Body of pancreas (tissue), 4 donors: ENCODE measurements at regions not wholly inside any gene's neighbourhood (a gene's known extent, or its start where the extent isn't known, plus 50 kb on each side); places are given as distances from the start of the nearest gene placed in this dataset.

Experiments used
- POLR2A ChIP-seq, 3 donors: fragments of 450-650 bp; IDR thresholded peaks; one replicate each; pipeline ENCODE4 v1.6.1; 2016; ENCODE audit warnings: antibody characterized with exemption in 3 of 3, mild to moderate bottlenecking in 2 of 3
- TF ChIP-seq, protein P1 (sequence below), 7 experiments: fragments of 450-650 bp in 4 of 7; fragments of 200-600 bp in 3 of 7; sonication (generic) in 3 of 7; IDR thresholded peaks; one replicate each; pipeline ENCODE4 v1.5.1; 2016 to 2019; ENCODE audit warnings: antibody characterized with exemption in 7 of 7

DNA sequence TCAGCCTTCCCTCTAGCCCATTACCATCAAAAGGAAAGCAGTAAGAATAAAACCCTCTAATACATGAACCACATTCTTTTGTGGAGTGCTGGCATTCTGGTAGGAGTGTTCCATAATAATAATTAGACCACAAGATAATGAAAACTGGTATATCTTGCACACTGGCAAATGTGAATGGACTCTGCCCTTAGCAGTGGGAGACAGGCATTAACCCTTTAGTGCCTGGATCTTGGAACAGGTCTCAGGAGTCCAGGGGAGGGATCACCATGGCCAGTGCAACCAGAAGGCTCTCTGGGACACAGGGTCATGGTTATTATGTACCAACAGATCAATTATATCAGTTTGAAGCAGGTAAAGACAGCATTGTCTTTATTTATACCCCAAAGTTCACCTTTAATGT lies 387.5 kb upstream of the TMPO start:
- TF ChIP-seq, protein P1, sequence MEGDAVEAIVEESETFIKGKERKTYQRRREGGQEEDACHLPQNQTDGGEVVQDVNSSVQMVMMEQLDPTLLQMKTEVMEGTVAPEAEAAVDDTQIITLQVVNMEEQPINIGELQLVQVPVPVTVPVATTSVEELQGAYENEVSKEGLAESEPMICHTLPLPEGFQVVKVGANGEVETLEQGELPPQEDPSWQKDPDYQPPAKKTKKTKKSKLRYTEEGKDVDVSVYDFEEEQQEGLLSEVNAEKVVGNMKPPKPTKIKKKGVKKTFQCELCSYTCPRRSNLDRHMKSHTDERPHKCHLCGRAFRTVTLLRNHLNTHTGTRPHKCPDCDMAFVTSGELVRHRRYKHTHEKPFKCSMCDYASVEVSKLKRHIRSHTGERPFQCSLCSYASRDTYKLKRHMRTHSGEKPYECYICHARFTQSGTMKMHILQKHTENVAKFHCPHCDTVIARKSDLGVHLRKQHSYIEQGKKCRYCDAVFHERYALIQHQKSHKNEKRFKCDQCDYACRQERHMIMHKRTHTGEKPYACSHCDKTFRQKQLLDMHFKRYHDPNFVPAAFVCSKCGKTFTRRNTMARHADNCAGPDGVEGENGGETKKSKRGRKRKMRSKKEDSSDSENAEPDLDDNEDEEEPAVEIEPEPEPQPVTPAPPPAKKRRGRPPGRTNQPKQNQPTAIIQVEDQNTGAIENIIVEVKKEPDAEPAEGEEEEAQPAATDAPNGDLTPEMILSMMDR (IDR thresholded peaks at IDR 0.05), result no peak
- no peak for TF ChIP-seq POLR2A (IDR thresholded peaks at IDR 0.05)
